ENCODE measurements at regions not wholly inside any gene's neighbourhood (a gene's known extent, or its start where the extent isn't known, plus 50 kb on each side); places are given as distances from the start of the nearest gene placed in this dataset.

DNA sequence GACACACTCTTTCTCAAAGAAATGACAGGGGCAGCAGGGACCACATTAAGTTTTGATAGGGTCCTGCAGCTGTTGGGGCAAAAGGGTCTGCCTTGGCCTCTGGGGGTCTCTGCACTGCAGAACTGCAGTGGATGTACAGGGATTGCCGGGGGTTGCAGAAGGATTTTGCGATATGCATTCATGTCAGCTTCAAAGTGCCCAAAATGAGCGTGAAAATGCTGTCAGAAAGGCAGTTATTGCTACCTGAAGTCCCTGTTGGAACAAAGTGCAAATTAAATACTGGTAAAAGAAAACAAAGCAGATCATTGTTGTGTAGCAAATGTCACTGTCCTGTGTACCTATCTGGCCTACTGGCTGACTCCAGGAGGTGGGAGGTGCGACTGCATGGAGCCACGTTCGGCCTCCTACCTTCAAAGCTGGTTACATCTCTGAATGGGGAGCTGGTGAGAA lies 78.8 kb upstream of the MAP4K3 start:
- Histone ChIP-seq H3K4me3 (no peak overlapping the region), H3K9me3 (no peaks in the 10 kb centered on the region), H3K27me3 (no peaks in the 10 kb centered on the region), H3K27ac (peak overlapping the region; percentile 17 to 61), H3K36me3 (no peaks in the 10 kb centered on the region), H3K4me1 (peaks cover 8 to 16% of the 10 kb centered on the region in 2 donors)
- intact Hi-C loops (cut with DNase I; ENCODE audit: low total_unique reads) = no loop called here
- TF ChIP-seq, protein P1, sequence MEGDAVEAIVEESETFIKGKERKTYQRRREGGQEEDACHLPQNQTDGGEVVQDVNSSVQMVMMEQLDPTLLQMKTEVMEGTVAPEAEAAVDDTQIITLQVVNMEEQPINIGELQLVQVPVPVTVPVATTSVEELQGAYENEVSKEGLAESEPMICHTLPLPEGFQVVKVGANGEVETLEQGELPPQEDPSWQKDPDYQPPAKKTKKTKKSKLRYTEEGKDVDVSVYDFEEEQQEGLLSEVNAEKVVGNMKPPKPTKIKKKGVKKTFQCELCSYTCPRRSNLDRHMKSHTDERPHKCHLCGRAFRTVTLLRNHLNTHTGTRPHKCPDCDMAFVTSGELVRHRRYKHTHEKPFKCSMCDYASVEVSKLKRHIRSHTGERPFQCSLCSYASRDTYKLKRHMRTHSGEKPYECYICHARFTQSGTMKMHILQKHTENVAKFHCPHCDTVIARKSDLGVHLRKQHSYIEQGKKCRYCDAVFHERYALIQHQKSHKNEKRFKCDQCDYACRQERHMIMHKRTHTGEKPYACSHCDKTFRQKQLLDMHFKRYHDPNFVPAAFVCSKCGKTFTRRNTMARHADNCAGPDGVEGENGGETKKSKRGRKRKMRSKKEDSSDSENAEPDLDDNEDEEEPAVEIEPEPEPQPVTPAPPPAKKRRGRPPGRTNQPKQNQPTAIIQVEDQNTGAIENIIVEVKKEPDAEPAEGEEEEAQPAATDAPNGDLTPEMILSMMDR (IDR thresholded peaks at IDR 0.05) = no peak
- TF ChIP-seq POLR2A (IDR thresholded peaks at IDR 0.05) = no peak
- no peak for DNase-seq

DNA sequence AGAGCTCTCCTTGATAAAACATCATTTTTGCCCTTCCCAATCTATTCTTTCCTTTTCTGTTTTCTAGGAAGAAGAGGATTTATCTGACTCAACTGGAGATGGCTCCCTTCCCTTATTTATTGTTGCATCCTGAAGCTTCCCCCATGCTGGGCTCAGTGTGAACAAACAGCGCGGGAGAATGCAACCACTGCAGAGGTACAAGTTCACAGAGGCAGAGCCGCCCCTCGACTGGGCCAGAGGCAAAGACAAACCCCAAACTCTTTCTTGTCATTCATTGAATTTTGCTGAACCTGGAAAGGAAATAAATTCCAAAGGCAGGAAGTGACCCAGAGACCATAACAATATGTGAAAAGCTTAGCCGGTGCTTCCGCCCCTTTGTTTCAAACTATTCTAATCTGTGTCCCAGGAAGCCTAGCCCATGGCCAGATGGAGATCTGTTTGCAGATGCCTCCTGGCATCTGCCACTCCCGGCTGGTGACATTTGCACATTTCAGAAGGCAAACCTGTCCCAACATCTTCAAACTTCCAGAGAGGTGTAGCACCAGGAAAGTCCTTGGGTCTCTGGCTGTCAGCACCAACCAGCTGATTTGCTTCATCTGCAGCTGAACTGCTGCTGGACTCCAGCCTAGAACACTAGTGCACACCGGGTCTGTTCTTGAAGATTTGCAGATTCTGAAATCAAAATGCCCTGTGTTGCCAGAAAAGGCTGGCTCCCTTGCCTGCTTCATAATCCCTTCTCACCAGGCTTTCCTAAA lies 79.4 kb upstream of the MAP4K3 start:
- no peaks in the 10 kb centered on the region for H3K27me3 ChIP-seq
- intact Hi-C loops (cut with DNase I; ENCODE audit: low total_unique reads) = no loop called here
- no peak overlapping the region for H3K4me3 ChIP-seq
- no peak for TF ChIP-seq POLR2A (IDR thresholded peaks at IDR 0.05)
- TF ChIP-seq, protein P1 (IDR thresholded peaks at IDR 0.05) = no peak
- DNase-seq = peak; percentile 65 to 75
- no peaks in the 10 kb centered on the region for H3K9me3 ChIP-seq
- peaks cover 8 to 11% of the 10 kb centered on the region in 2 donors for H3K4me1 ChIP-seq
- peak overlapping the region; percentile 61 for H3K27ac ChIP-seq
- H3K36me3 ChIP-seq = no peaks in the 10 kb centered on the region

DNA sequence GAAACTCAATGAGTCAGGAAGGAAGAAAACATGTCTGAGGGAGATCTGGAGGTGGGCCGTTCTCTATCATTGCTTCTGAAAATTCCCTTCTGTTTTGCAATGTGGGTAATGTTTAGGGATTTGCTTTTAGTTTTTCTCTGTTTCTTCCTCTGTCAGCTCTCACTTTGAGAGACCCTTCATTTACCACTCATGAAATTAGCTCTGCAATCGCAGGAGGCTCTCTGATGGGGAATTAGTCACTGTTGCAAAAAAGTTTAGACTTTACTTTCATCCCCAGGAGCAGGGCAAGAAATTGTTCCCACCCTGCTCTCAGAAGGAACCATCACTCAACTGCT lies 80.0 kb upstream of the MAP4K3 start:
- Histone ChIP-seq H3K4me3 (no peak overlapping the region), H3K27ac (peak overlapping the region; percentile 61), H3K9me3 (no peaks in the 10 kb centered on the region), H3K27me3 (no peaks in the 10 kb centered on the region), H3K36me3 (no peaks in the 10 kb centered on the region), H3K4me1 (peaks cover 5 to 11% of the 10 kb centered on the region in 2 donors)
- intact Hi-C loops (cut with DNase I; ENCODE audit: low total_unique reads) = no loop called here
- no peak for TF ChIP-seq POLR2A (IDR thresholded peaks at IDR 0.05)
- TF ChIP-seq, protein P1 (IDR thresholded peaks at IDR 0.05) = no peak
- no peak for DNase-seq

DNA sequence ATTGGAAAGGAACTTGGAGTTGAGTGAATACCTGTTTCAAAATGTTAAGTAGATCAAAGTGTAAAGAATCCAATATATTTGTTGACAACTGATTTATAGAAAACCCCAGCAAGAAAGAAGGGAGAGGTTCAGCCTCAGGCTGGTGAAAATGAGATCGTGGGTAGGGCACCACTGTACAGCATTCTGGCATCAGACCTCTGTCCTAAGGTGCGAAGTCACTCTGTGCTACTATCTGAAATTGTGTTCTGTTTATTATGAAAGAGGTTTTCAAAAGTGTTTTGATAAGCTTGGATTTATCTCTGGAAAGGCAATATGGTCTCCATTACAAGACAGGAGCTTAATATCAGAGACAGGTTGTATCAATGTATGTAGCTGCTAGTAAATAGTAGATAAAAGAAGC lies 80.5 kb upstream of the MAP4K3 start:
- no peak for TF ChIP-seq POLR2A (IDR thresholded peaks at IDR 0.05)
- TF ChIP-seq, protein P1 (IDR thresholded peaks at IDR 0.05) = no peak
- Histone ChIP-seq H3K9me3 (no peaks in the 10 kb centered on the region), H3K4me3 (no peak overlapping the region), H3K36me3 (no peaks in the 10 kb centered on the region), H3K4me1 (peaks cover 4 to 11% of the 10 kb centered on the region in 2 donors), H3K27me3 (no peaks in the 10 kb centered on the region), H3K27ac (peak overlapping the region; percentile 61)
- intact Hi-C loops (cut with DNase I; ENCODE audit: low total_unique reads) = no loop called here
- DNase-seq = no peak

DNA sequence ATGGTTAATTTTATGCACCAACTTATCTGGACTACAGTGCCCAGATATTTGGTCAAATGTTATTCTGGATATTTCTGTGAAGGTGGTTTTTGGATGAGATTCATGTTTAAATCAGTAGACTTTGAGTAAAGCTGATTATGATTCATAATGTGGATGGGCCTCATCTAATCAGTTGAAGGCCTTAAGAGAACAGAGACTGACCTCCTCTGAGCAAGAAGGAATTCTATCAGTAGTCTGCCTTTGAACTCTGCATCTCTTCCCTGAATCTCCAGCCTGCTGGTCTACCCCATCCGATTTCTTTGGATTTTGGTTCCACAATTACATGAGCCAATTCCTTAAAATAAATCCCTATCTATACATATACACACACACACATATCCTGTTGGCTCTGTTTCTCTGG lies 82.8 kb upstream of the MAP4K3 start:
- H3K27me3 ChIP-seq = no peaks in the 10 kb centered on the region
- no peak for TF ChIP-seq POLR2A (IDR thresholded peaks at IDR 0.05)
- TF ChIP-seq, protein P1 (IDR thresholded peaks at IDR 0.05) = no peak
- no peaks in the 10 kb centered on the region for H3K36me3 ChIP-seq
- H3K4me1 ChIP-seq = peaks cover 4 to 11% of the 10 kb centered on the region in 2 donors
- no peak overlapping the region for H3K4me3 ChIP-seq
- no peak overlapping the region for H3K27ac ChIP-seq
- DNase-seq = no peak
- intact Hi-C loops (cut with DNase I; ENCODE audit: low total_unique reads) = no loop called here
- H3K9me3 ChIP-seq = no peaks in the 10 kb centered on the region

All from uterus (tissue), 3 donors.